AG10803 (cell line): ENCODE measurements at regions not wholly inside any gene's neighbourhood (a gene's known extent, or its start where the extent isn't known, plus 50 kb on each side); places are given as distances from the start of the nearest gene placed in this dataset.
A peak's percentile ranks its signal among the peaks of the same experiment; 100 is the strongest.

Experiments
- DNase-seq: peaks from one replicate; pipeline ENCODE4 v3.0.0; 2010; ENCODE audit warnings: low read depth
- H3K4me3 ChIP-seq: 2 replicates; pipeline ENCODE4 v1.5.1; 2011; ENCODE audit warnings: mild to moderate bottlenecking, low read length, control low read depth
- TF ChIP-seq, protein P1 (sequence below): conservative IDR thresholded peaks from 2 replicates; pipeline ENCODE4 v1.5.1; 2011; ENCODE audit warnings: mild to moderate bottlenecking, low read length, control low read depth, inconsistent platforms

DNA sequence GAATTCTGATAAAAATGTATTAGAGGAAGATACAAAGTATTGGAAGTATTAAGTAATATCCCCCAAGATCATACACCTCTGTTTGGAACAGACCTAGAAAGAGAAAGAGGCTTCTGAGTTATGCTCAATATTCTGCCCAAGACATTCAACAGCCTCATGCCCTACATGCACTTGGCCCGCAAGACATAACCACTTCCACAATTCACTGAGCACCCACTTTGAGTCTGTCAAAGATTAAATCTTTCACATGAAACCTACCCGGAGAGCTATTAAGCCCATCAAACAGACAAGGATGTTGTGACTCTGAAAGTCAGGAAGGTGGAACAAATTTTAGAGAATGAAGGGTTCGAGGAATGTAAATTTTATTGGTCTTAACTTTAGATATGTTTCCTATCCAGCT is 344.7 kb upstream of the SYT4 start:
- H3K4me3 ChIP-seq: no peak overlapping the region
- no peak for DNase-seq
- TF ChIP-seq, protein P1, sequence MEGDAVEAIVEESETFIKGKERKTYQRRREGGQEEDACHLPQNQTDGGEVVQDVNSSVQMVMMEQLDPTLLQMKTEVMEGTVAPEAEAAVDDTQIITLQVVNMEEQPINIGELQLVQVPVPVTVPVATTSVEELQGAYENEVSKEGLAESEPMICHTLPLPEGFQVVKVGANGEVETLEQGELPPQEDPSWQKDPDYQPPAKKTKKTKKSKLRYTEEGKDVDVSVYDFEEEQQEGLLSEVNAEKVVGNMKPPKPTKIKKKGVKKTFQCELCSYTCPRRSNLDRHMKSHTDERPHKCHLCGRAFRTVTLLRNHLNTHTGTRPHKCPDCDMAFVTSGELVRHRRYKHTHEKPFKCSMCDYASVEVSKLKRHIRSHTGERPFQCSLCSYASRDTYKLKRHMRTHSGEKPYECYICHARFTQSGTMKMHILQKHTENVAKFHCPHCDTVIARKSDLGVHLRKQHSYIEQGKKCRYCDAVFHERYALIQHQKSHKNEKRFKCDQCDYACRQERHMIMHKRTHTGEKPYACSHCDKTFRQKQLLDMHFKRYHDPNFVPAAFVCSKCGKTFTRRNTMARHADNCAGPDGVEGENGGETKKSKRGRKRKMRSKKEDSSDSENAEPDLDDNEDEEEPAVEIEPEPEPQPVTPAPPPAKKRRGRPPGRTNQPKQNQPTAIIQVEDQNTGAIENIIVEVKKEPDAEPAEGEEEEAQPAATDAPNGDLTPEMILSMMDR: no peak

DNA sequence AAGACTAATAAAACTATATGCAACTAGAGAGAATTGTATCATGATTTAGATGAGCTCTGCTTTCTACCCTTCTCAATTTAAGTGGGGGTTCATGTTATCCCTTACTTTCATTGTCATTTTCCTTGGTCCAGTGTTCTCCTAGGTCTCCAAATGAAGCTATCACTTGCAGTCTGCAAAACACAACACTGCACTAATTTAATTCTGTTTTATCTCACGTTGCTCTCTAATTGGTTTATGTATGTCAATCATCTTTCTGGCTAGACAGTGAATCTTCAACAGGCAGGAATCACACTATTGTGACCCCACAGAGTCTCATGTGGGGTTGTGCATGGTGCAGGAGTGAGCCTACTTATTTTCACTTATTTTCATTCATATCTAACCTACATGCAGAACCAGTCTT is 348.3 kb upstream of the SYT4 start:
- DNase-seq: no peak
- TF ChIP-seq, protein P1: no peak

DNA sequence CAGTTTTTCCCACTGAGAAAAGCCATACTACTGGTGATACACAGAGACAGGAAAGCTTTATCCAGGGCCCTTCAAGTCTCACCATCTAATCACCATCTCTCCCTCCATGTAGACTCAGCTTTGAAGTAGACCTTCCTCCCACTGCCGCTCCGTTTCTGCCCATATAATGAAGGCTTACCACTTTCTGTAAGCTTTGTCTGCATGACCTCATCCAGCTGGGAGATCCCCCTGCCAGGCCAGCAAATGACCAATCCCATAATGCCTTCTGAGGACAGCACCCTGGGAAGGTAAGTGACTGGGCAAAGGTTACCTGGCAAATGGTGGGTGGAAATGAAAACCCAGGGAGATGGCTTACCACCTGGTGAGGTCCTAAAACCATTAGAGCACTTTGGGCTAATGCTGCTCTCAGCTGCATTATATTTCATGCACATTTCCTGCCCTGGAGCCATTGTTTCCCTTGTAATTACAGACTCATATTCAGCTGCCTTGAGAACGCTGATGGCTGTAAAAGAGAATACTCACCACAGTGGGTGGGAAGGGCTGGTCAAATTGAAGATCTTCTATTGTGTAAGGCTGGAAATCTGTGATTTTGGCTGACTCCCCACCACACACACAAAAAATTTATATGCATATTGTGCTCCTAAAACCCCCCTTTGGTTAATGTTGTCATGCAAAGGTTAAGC is 350.7 kb upstream of the SYT4 start:
- TF ChIP-seq, protein P1: no peak
- DNase-seq: no peak
- H3K4me3 ChIP-seq: no peak overlapping the region

More for the DNA sequence above, 348.3 kb upstream of the SYT4 start:
- no peak overlapping the region for H3K4me3 ChIP-seq

DNA sequence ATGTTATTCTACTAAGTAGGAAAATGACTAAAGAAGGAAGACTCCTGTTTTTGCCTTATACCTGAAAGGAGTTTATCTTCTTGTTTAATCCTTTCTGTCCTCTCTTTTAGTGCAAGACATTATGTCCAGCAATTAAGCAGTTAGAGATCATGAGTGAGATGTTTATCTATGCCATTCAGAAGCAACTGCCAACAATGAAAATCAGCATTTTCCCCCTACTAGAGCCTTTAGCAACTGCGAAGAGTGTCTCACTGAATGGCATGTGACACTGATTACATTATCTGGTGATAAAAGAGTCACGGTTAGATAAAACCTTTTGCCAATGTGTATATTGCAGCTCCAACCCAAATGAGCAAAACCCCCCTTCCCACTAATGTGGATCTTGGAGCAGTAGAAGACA is 357.7 kb upstream of the SYT4 start:
- H3K4me3 ChIP-seq: no peak overlapping the region
- DNase-seq: no peak
- TF ChIP-seq, protein P1: no peak

DNA sequence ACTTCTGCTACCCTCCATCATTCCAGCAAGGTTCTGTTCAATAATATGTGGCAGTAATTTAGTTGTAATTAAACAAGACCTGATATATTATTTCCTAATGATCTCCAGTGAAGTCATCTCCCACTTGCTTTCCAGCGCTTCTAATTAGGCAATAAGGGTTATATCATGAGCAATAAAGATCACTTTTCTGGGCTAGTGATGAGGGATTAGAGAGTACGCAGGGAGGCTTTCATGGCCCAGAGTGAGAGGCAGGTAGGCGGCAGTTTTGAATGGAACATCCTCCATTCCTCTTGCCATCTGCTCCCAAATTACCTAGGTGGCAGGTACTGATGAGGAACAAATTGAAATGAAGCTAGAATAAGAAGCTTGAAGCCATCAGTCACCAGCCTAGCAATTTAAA is 358.1 kb upstream of the SYT4 start:
- TF ChIP-seq, protein P1: no peak
- no peak for DNase-seq
- H3K4me3 ChIP-seq: no peak overlapping the region

DNA sequence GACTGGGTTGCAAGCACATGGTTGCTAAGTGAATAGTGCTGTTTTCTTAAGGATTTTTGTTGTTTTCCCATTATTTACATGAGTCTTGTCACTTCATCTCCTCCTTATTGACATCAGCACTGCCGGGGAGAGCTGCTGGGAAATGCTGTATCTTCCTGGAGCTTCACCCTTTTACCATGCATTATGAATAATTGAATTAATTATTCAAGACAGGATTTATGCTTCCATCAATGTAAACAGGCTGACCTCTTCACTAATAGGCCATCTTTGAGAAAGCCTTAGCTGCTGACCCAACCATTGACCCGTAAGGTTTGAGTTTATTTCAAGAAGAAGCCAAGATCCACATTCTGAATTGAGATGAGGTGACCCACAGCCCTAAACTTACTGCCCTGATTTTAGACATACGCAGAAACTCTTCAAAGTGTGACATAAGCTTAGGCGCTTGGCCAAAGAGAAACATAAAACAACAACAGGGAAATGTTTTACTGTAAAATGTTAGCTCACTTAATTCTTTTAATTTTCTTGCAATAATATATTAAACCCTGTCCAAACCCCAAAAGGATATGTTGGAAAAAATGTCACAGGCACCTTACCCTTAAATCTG is 365.5 kb upstream of the SYT4 start:
- TF ChIP-seq, protein P1: no peak
- DNase-seq: no peak
- H3K4me3 ChIP-seq: no peak overlapping the region

DNA sequence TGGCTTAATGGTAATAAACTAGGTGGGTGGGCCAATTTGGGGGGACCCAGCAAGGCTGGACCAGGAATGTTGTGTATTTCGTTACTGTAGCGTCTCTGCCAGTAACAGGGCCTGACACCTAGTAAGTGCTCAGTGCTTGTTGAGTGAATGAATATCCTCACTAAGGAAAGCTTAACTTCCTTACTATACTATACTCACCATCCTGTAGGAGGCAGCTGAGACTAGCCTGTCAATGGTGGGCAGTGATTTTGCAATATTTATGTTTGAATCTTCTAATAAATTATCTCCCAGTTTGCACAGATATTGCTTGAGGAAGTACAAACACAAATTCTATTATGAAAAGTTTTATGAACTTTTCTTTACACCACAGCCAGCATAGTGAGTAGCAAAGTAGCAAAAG is 370.7 kb upstream of the SYT4 start:
- no peak for DNase-seq
- no peak overlapping the region for H3K4me3 ChIP-seq
- TF ChIP-seq, protein P1: peak; percentile 32
